A549 (cell line): ENCODE measurements at regions not wholly inside any gene's neighbourhood (a gene's known extent, or its start where the extent isn't known, plus 50 kb on each side); places are given as distances from the start of the nearest gene placed in this dataset.

Source experiments
- CTCF ChIP-seq: fragments of >200 bp; sonication (Bioruptor Twin); formaldehyde crosslinking; IDR thresholded peaks from 3 replicates; pipeline ENCODE4 v1.5.1; 2016
- EP300 ChIP-seq, 2 experiments: fragments of >200 bp; sonication (Bioruptor Twin); formaldehyde crosslinking; IDR thresholded peaks; 2 replicates in 1 of 2; 3 replicates in 1 of 2; pipeline ENCODE4 v1.6.1; 2016 to 2017

GRCh38 chr5:106134549-106134948 lies 1536.2 kb downstream of the EFNA5 start:
- TF ChIP-seq CTCF: no peak
- no peak for TF ChIP-seq EP300 (IDR thresholded peaks at IDR 0.05)
